Caco-2 (cell line): ENCODE measurements at regions not wholly inside any gene's neighbourhood (a gene's known extent, or its start where the extent isn't known, plus 50 kb on each side); places are given as distances from the start of the nearest gene placed in this dataset.

Experiments
- BruUV-seq: library from RNA; stranded (reverse); fragments of 400-500 nt; replicated peaks from 2 replicates; lab custom pipeline; 2021; lab: Mats Ljungman, UMichigan
- CTCF ChIA-PET: fragments of 300-600 bp; sonication (Branson Sonifier 250); formaldehyde crosslinking; loops from one replicate; lab custom pipeline; 2022; ENCODE audit warnings: antibody characterized with exemption; lab: Charles Lee
- POLR2A ChIA-PET: fragments of 300-600 bp; sonication (Branson Sonifier 250); formaldehyde crosslinking; loops from one replicate; lab custom pipeline; 2022; ENCODE audit warnings: antibody characterized with exemption; lab: Charles Lee
- DNase-seq, 2 experiments: peaks; one replicate each; pipeline versions ENCODE4 v3.0.0 to v3.0.0-alpha.2; 2020 to 2022
- H3K27me3 ChIP-seq: replicated peaks from 2 replicates; pipeline ENCODE4 v1.6.0; 2011; ENCODE audit warnings: low read length; ENCODE audit not compliant: control insufficient read depth, insufficient read depth
- H3K36me3 ChIP-seq: 2 replicates; pipeline ENCODE4 v1.5.1; 2011; ENCODE audit warnings: low read length; ENCODE audit not compliant: control insufficient read depth, insufficient read depth
- H3K4me1 ChIP-seq: fragments of 250-450 bp; sonication (Bioruptor Pico); 2 replicates; pipeline ENCODE4 v1.5.1; 2020; ENCODE audit warnings: mild to moderate bottlenecking
- H3K4me3 ChIP-seq: 2 replicates; pipeline ENCODE4 v1.5.1; 2011; ENCODE audit warnings: low read depth, mild to moderate bottlenecking, control low read depth, low read length
- H3K9me3 ChIP-seq: fragments of 250-450 bp; sonication (Bioruptor Pico); 2 replicates; pipeline ENCODE4 v1.5.1; 2020; ENCODE audit warnings: mild to moderate bottlenecking, moderate library complexity
- H3K27ac Mint-ChIP-seq: one replicate; pipeline ENCODE4 v1.8.0; 2022; ENCODE audit warnings: mixed read lengths; ENCODE audit not compliant: unreplicated experiment
- H3K27me3 Mint-ChIP-seq: one replicate; pipeline ENCODE4 v1.8.0; 2022; ENCODE audit warnings: mixed read lengths; ENCODE audit not compliant: insufficient read depth, unreplicated experiment
- H3K36me3 Mint-ChIP-seq: one replicate; pipeline ENCODE4 v1.8.0; 2022; ENCODE audit warnings: mild to moderate bottlenecking, mixed read lengths; ENCODE audit not compliant: insufficient read depth, unreplicated experiment
- H3K4me1 Mint-ChIP-seq: one replicate; pipeline ENCODE4 v1.8.0; 2022; ENCODE audit warnings: low read depth, mixed read lengths; ENCODE audit not compliant: unreplicated experiment
- H3K4me3 Mint-ChIP-seq: one replicate; pipeline ENCODE4 v1.8.0; 2022; ENCODE audit warnings: mild to moderate bottlenecking, moderate library complexity, mixed read lengths; ENCODE audit not compliant: unreplicated experiment
- H3K9me3 Mint-ChIP-seq: one replicate; pipeline ENCODE4 v1.8.0; 2022; ENCODE audit warnings: mixed read lengths; ENCODE audit not compliant: unreplicated experiment
- intact Hi-C: fragments of 100-400 bp; cut with micrococcal nuclease; formaldehyde crosslinking; loops from one replicate; pipeline ENCODE4 v1.10.0; 2022; ENCODE audit not compliant: unreplicated experiment
- TF ChIP-seq, protein P1 (sequence below), 2 experiments: fragments of 200-600 bp in 1 of 2; IDR thresholded peaks; 1 replicate in 1 of 2; 2 replicates in 1 of 2; pipeline versions ENCODE4 v1.5.1 to v1.8.0; 2011 to 2022; ENCODE audit warnings: antibody characterized with exemption in 1 of 2, control low read depth in 1 of 2, inconsistent platforms in 1 of 2, low read depth in 1 of 2, low read length in 1 of 2, mild to moderate bottlenecking in 1 of 2, moderate library complexity in 1 of 2; ENCODE audit not compliant: insufficient read depth in 1 of 2, severe bottlenecking in 1 of 2, unreplicated experiment in 1 of 2

DNA sequence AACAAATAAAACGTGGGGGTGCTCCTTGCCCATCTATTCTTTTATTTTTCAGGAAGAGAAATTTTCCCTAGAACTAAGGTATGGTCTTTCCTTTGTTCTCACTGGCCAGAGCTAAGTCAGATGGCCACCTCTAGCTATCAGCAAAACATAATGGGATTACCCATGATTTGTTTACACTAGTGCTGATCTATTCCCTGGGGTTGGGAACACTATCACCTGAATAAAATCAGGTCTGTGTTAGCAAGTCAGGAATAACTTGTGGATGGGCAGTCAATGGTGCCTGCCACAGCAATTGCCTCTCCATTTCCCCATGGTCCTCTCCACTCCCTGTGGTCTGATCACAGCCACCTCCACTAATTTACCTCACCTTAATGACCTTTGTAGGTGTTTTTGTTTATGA, 181.7 kb upstream of the CADPS start:
- no peaks in the 10 kb centered on the region for H3K9me3 ChIP-seq
- Mint-ChIP-seq H3K27me3 (peaks cover 3% of the 10 kb centered on the region), H3K4me3 (no peak overlapping the region), H3K27ac (no peak overlapping the region), H3K9me3 (no peaks in the 10 kb centered on the region), H3K4me1 (no peaks in the 10 kb centered on the region), H3K36me3 (no peaks in the 10 kb centered on the region)
- no peak overlapping the region for H3K4me3 ChIP-seq
- TF ChIP-seq, protein P1, sequence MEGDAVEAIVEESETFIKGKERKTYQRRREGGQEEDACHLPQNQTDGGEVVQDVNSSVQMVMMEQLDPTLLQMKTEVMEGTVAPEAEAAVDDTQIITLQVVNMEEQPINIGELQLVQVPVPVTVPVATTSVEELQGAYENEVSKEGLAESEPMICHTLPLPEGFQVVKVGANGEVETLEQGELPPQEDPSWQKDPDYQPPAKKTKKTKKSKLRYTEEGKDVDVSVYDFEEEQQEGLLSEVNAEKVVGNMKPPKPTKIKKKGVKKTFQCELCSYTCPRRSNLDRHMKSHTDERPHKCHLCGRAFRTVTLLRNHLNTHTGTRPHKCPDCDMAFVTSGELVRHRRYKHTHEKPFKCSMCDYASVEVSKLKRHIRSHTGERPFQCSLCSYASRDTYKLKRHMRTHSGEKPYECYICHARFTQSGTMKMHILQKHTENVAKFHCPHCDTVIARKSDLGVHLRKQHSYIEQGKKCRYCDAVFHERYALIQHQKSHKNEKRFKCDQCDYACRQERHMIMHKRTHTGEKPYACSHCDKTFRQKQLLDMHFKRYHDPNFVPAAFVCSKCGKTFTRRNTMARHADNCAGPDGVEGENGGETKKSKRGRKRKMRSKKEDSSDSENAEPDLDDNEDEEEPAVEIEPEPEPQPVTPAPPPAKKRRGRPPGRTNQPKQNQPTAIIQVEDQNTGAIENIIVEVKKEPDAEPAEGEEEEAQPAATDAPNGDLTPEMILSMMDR (IDR thresholded peaks at IDR 0.05; ENCODE audit: insufficient read depth in 1 of 2, low read depth in 1 of 2, low read length in 1 of 2, severe bottlenecking in 1 of 2, unreplicated experiment in 1 of 2) = no peak
- no peaks in the 10 kb centered on the region for H3K36me3 ChIP-seq
- ChIA-PET POLR2A (no interaction called here), CTCF (no interaction called here)
- no TSS peak for BruUV-seq
- H3K27me3 ChIP-seq = no peaks in the 10 kb centered on the region
- no peaks in the 10 kb centered on the region for H3K4me1 ChIP-seq
- DNase-seq = no peak
- intact Hi-C loops = no loop called here

DNA sequence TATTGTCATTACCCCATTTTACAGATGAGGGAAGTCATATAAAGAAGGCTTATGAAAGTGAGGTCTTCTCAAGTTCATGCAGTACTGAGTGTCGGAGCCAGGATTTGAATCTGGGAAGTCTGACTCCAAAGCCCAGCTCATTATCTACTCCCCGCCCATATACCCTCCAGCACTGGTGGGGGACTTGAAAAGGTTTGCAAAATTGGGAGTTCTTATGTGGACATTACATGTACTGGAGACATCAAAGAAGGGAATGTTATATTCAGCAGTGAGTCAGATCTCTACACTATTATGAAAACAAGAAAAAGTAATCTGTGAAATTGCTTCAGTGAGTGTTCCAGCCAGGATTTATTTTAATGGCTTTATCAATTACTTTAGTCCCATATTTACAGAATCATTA, 185.2 kb upstream of the CADPS start:
- POLR2A ChIA-PET = no interaction called here
- peaks cover 7% of the 10 kb centered on the region for H3K27me3 Mint-ChIP-seq

DNA sequence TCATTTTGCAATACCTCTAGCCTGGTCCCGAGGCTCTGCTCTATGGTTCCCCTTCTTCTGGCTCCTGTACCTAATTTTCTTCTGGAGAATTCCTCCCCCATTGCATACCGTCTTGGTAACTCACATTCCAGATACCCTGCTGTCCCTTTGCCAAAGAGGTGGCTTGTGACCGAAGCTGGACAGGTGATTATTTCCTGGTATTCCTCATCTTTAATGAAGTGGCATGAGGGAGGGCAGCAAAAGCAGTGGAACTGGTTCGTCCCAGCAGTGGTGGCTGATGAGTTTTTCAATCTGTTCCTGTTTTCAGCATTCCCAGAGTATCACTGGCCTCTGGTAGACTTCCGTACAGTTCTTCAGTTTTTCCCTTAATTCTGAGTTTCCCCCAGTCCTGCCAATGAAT, 186.2 kb upstream of the CADPS start:
- no peaks in the 10 kb centered on the region for H3K27me3 ChIP-seq
- no peaks in the 10 kb centered on the region for H3K36me3 Mint-ChIP-seq
- H3K36me3 ChIP-seq = no peaks in the 10 kb centered on the region
- H3K4me3 Mint-ChIP-seq = no peak overlapping the region
- no peaks in the 10 kb centered on the region for H3K9me3 Mint-ChIP-seq
- H3K27ac Mint-ChIP-seq = no peak overlapping the region
- no peak for DNase-seq
- intact Hi-C loops = no loop called here
- POLR2A ChIA-PET = no interaction called here
- TF ChIP-seq, protein P1 (IDR thresholded peaks at IDR 0.05; ENCODE audit: insufficient read depth in 1 of 2, low read depth in 1 of 2, low read length in 1 of 2, severe bottlenecking in 1 of 2, unreplicated experiment in 1 of 2) = no peak
- CTCF ChIA-PET = no interaction called here
- H3K27me3 Mint-ChIP-seq = peaks cover 7% of the 10 kb centered on the region
- H3K4me1 Mint-ChIP-seq = no peaks in the 10 kb centered on the region
- BruUV-seq = no TSS peak
- no peaks in the 10 kb centered on the region for H3K4me1 ChIP-seq
- H3K9me3 ChIP-seq = no peaks in the 10 kb centered on the region
- no peak overlapping the region for H3K4me3 ChIP-seq

More for the DNA sequence above, 185.2 kb upstream of the CADPS start:
- intact Hi-C loops = no loop called here
- TF ChIP-seq, protein P1 (IDR thresholded peaks at IDR 0.05; ENCODE audit: insufficient read depth in 1 of 2, low read depth in 1 of 2, low read length in 1 of 2, severe bottlenecking in 1 of 2, unreplicated experiment in 1 of 2) = no peak
- Histone ChIP-seq H3K4me1 (no peaks in the 10 kb centered on the region), H3K27me3 (no peaks in the 10 kb centered on the region), H3K4me3 (no peak overlapping the region), H3K36me3 (no peaks in the 10 kb centered on the region), H3K9me3 (no peaks in the 10 kb centered on the region)
- Mint-ChIP-seq H3K9me3 (no peaks in the 10 kb centered on the region), H3K27ac (no peak overlapping the region), H3K4me3 (no peak overlapping the region), H3K36me3 (no peaks in the 10 kb centered on the region), H3K4me1 (no peaks in the 10 kb centered on the region)
- BruUV-seq = no TSS peak
- CTCF ChIA-PET = no interaction called here
- DNase-seq = no peak
